ENCODE measurements at regions not wholly inside any gene's neighbourhood (a gene's known extent, or its start where the extent isn't known, plus 50 kb on each side); places are given as distances from the start of the nearest gene placed in this dataset.

- TF ChIP-seq, protein P1, sequence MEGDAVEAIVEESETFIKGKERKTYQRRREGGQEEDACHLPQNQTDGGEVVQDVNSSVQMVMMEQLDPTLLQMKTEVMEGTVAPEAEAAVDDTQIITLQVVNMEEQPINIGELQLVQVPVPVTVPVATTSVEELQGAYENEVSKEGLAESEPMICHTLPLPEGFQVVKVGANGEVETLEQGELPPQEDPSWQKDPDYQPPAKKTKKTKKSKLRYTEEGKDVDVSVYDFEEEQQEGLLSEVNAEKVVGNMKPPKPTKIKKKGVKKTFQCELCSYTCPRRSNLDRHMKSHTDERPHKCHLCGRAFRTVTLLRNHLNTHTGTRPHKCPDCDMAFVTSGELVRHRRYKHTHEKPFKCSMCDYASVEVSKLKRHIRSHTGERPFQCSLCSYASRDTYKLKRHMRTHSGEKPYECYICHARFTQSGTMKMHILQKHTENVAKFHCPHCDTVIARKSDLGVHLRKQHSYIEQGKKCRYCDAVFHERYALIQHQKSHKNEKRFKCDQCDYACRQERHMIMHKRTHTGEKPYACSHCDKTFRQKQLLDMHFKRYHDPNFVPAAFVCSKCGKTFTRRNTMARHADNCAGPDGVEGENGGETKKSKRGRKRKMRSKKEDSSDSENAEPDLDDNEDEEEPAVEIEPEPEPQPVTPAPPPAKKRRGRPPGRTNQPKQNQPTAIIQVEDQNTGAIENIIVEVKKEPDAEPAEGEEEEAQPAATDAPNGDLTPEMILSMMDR (IDR thresholded peaks at IDR 0.05; ENCODE audit: insufficient read depth, low read length, poor library complexity, severe bottlenecking): no peak
- DNase-seq (ENCODE audit: low read depth): no peak
- Histone ChIP-seq H3K4me3 (ENCODE audit: low read depth, low read length) (no peak overlapping the region), H3K27me3 (ENCODE audit: control insufficient read depth, insufficient read depth, low read length) (no peaks in the 10 kb centered on the region), H3K36me3 (ENCODE audit: control insufficient read depth, insufficient read depth, low read length) (no peaks in the 10 kb centered on the region)
Observed at GRCh38 chr2:66660804-66661203, 225.9 kb downstream of the MEIS1 start.

DNA sequence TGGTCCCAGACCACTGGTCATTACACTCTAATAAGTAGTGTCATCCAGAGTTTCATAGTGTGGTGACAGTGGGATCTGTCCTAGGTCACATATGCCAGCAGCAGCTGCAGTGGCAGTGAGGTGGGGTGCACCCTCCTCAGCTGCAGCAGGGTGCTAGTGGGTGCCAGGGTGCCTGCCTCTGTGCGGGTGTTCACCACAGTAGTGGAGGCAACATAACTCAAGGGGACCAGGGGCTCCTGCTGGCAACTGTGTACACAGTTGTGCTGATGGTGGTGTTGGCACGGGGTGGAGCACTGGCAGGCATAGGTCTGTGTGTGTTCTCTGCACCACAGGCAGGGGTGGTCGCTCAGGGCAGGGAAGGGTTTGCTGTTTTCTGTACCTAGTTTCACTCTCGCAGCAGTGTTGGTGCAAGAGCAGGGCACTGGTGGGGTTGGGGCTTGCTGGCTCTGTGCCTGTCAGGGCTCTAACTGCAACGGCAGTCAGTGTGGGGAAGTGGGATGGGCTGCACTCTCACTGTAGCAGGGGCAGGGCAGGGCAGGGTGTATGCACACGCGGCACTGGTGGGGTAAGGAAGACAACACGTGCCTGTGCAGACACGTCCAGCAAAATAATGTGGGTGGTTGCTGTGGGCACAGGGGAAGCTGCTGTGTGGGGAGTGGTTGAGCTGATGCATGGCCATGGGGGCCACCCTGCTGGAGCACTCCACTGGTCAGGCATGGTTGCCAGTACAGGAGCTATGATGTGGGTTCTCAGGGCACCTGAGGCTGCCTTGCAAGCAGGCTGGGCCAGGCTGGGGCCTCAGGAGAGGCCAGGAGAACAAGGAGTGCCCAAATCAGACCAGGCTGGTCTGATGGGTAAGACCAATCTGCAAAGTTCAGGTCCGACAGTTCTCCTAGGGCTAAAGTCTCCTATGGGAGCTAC, 226.6 kb downstream of the MEIS1 start:
- Histone ChIP-seq H3K27me3 (ENCODE audit: control insufficient read depth, insufficient read depth, low read length) (no peaks in the 10 kb centered on the region), H3K4me3 (ENCODE audit: low read depth, low read length) (no peak overlapping the region), H3K36me3 (ENCODE audit: control insufficient read depth, insufficient read depth, low read length) (no peaks in the 10 kb centered on the region)
- no peak for DNase-seq (ENCODE audit: low read depth)
- TF ChIP-seq, protein P1 (IDR thresholded peaks at IDR 0.05; ENCODE audit: insufficient read depth, low read length, poor library complexity, severe bottlenecking): no peak

- TF ChIP-seq, protein P1 (IDR thresholded peaks at IDR 0.05; ENCODE audit: insufficient read depth, low read length, poor library complexity, severe bottlenecking): no peak
- no peak for DNase-seq (ENCODE audit: low read depth)
- no peaks in the 10 kb centered on the region for H3K36me3 ChIP-seq (ENCODE audit: control insufficient read depth, insufficient read depth, low read length)
- H3K27me3 ChIP-seq (ENCODE audit: control insufficient read depth, insufficient read depth, low read length): no peaks in the 10 kb centered on the region
- no peak overlapping the region for H3K4me3 ChIP-seq (ENCODE audit: low read depth, low read length)
Observed at GRCh38 chr2:66665124-66665984, 230.4 kb downstream of the MEIS1 start.

GRCh38 chr2:66667301-66667700, 232.4 kb downstream of the MEIS1 start:
- H3K4me3 ChIP-seq (ENCODE audit: low read depth, low read length): no peak overlapping the region
- DNase-seq (ENCODE audit: low read depth): no peak
- H3K36me3 ChIP-seq (ENCODE audit: control insufficient read depth, insufficient read depth, low read length): no peaks in the 10 kb centered on the region
- TF ChIP-seq, protein P1 (IDR thresholded peaks at IDR 0.05; ENCODE audit: insufficient read depth, low read length, poor library complexity, severe bottlenecking): no peak
- H3K27me3 ChIP-seq (ENCODE audit: control insufficient read depth, insufficient read depth, low read length): no peaks in the 10 kb centered on the region

DNA sequence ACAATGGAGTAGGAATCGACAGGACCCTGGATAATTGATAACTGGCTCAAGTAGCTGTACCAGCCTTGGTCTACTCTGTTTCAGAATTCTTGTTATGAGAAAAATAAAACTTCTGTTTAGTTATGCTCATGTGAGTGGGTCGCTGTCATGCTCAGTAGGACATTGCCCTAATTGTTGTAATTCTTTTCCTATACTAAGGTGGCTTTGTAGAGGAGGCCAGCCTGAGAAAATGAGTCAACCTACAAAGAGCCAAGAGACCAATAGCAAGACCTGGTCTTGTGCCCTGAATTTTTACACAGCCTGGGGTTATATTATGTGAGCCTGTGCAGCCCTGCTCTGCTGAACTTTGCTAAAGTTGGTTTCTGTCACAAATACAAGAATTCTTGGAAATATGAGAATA, 238.4 kb downstream of the MEIS1 start:
- no peaks in the 10 kb centered on the region for H3K27me3 ChIP-seq (ENCODE audit: control insufficient read depth, insufficient read depth, low read length)
- TF ChIP-seq, protein P1 (IDR thresholded peaks at IDR 0.05; ENCODE audit: insufficient read depth, low read length, poor library complexity, severe bottlenecking): no peak
- no peaks in the 10 kb centered on the region for H3K36me3 ChIP-seq (ENCODE audit: control insufficient read depth, insufficient read depth, low read length)
- no peak overlapping the region for H3K4me3 ChIP-seq (ENCODE audit: low read depth, low read length)
- DNase-seq (ENCODE audit: low read depth): no peak
